AG04450 (cell line): ENCODE measurements at regions not wholly inside any gene's neighbourhood (a gene's known extent, or its start where the extent isn't known, plus 50 kb on each side); places are given as distances from the start of the nearest gene placed in this dataset.
A peak's percentile ranks its signal among the peaks of the same experiment; 100 is the strongest.

Experiments
- CTCF ChIA-PET: fragments of 300-600, 350-600 bp; formaldehyde crosslinking; extraction: SDS; loops from one replicate; lab custom pipeline; 2022; ENCODE audit warnings: antibody characterized with exemption, inconsistent platforms; lab: Charles Lee
- POLR2A ChIA-PET: fragments of 350-600 bp; formaldehyde crosslinking; extraction: SDS; loops from one replicate; lab custom pipeline; 2021; ENCODE audit warnings: antibody characterized with exemption, inconsistent platforms; lab: Yijun Ruan, JAX
- DNase-seq: peaks from one replicate; pipeline ENCODE4 v3.0.0-alpha.2; 2011; ENCODE audit warnings: low read depth, low spot score
- H3K27ac ChIP-seq: one replicate; pipeline ENCODE4 v1.5.1; 2012; ENCODE audit warnings: low read depth, low read length, control low read depth
- H3K27me3 ChIP-seq: one replicate; pipeline ENCODE4 v1.6.0; 2012; ENCODE audit warnings: low read length; ENCODE audit not compliant: control insufficient read depth, insufficient read depth
- H3K4me3 ChIP-seq: 2 replicates; pipeline ENCODE4 v1.5.1; 2011; ENCODE audit warnings: mild to moderate bottlenecking, low read depth, low read length, control low read depth
- H3K9me3 ChIP-seq: 2 replicates; pipeline ENCODE4 v1.5.1; 2012; ENCODE audit warnings: low read length; ENCODE audit not compliant: control insufficient read depth, insufficient read depth
- TF ChIP-seq, protein P1 (sequence below): IDR thresholded peaks from 2 replicates; pipeline ENCODE4 v1.5.1; 2011; ENCODE audit warnings: low read depth, low read length, control low read depth, inconsistent platforms

DNA sequence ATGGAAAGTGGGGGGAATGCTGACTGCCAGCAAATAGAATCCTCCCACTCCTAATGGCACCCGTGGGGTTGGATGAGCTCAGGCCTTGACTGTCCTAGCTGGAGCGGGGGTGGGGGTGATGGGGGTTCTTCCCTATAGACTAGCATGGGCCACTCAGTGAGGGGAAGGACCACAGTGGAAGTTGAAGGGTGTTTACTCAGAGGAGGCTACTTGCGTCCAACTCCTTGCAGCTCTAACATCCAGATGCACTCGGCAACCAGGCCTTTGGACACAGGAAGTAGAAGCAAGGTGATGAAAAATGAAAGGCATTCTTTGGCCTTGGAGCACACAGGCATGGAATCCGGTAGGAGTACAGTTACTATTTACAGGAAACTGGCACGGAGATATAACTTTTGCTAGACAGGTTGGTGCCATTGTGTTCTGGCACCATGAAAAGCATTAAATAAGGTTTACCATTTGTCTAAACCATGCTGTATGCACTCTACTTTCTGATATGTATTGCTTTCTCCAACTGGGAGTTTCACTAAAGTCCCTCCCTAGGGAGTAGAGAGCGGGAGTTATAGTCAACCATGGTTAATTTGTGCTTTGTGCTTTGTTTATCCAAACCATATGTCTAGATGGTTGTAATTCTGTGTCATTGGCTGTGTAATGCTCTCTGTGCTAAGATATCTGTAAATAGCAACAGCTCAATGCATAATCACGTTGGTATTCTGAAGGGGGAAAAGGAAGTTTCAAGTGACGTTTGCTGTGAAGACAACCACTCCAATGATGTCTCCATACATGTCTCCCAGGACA, 125.3 kb downstream of the TSHZ3 start:
- POLR2A ChIA-PET = interaction anchor here (0.6 to 2.2 kb wide), 8 partner anchors 10 to 155 kb away, joined by 3 to 15 read pairs (median 4); no protein-coding TSS in a partner anchor
- DNase-seq = peak; percentile 90
- TF ChIP-seq, protein P1, sequence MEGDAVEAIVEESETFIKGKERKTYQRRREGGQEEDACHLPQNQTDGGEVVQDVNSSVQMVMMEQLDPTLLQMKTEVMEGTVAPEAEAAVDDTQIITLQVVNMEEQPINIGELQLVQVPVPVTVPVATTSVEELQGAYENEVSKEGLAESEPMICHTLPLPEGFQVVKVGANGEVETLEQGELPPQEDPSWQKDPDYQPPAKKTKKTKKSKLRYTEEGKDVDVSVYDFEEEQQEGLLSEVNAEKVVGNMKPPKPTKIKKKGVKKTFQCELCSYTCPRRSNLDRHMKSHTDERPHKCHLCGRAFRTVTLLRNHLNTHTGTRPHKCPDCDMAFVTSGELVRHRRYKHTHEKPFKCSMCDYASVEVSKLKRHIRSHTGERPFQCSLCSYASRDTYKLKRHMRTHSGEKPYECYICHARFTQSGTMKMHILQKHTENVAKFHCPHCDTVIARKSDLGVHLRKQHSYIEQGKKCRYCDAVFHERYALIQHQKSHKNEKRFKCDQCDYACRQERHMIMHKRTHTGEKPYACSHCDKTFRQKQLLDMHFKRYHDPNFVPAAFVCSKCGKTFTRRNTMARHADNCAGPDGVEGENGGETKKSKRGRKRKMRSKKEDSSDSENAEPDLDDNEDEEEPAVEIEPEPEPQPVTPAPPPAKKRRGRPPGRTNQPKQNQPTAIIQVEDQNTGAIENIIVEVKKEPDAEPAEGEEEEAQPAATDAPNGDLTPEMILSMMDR = no peak
- Histone ChIP-seq H3K27me3 (no peaks in the 10 kb centered on the region), H3K9me3 (no peaks in the 10 kb centered on the region), H3K4me3 (no peak overlapping the region; the same call in 1 of the 2 replicates), H3K27ac (peak overlapping the region; percentile 96)
- CTCF ChIA-PET = no interaction called here

DNA sequence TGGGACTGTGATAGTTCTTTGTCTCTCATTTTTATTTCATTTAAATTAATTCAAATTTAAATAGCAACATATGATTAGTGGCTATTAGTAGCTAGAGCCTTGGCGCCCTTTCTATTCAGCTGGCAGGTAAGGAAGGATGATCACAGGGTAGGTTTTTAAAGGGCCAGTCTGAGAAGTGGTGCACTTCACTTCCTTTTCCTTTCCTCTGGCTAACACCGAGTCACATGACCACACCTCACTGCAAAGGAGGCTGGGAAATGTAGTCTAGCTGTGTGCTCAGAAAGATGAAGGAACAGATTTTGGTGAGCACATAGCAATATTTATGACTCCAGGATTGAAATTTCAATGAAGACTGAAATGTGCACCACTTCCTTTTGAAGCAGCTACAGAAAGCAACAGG, 128.7 kb downstream of the TSHZ3 start:
- Histone ChIP-seq H3K4me3 (no peak overlapping the region), H3K27me3 (no peaks in the 10 kb centered on the region), H3K27ac (no peak overlapping the region), H3K9me3 (no peaks in the 10 kb centered on the region)
- no peak for DNase-seq
- POLR2A ChIA-PET = no interaction called here
- TF ChIP-seq, protein P1 = no peak
- CTCF ChIA-PET = no interaction called here

DNA sequence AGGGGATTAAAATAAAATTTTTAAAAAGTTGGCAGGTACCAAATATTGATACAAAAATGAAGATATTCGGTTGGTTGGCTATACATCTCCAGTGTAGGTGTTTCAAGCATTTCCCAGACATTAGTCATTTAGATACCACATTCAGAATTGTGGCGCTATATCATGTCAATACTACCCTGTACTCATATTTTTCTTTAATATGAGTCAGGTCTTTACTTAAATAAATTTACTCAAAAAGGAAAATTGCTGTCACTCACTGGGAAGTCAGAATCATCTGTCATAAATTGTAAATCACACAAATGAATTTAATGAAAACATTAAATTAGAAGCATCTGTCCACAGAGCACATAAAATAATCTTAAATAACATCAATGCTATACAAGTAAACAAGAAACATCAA, 134.2 kb downstream of the TSHZ3 start:
- no peak for DNase-seq
- Histone ChIP-seq H3K4me3 (no peak overlapping the region), H3K27ac (no peak overlapping the region), H3K9me3 (no peaks in the 10 kb centered on the region), H3K27me3 (no peaks in the 10 kb centered on the region)
- CTCF ChIA-PET = no interaction called here
- TF ChIP-seq, protein P1 = no peak
- POLR2A ChIA-PET = interaction anchor here (0.7 to 2.2 kb wide), 2 partner anchors 9 to 123 kb away, joined by 3 to 15 read pairs; no protein-coding TSS in a partner anchor

DNA sequence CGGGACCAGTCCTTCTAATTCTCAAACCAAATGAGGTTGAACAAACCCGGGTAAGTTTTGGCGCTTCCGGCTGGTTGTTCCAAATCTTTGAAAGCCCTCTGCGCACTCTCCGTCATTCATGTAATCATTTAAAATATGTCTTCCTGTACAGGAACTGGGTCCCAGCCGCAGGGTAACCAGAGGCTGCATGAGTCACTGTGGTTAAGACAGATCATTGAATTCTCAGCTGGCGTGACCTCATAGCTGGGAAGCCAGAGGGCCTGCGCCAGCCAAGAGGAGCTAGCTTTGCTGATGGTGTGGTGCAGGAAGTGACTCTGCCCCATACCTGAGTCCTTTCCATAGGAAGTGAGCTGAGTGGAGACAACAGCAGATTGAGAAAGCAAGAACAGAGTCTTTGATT, 135.2 kb downstream of the TSHZ3 start:
- TF ChIP-seq, protein P1 = no peak
- ChIA-PET CTCF (interaction anchor here (0.7 to 1.1 kb wide), 2 partner anchors 12 to 160 kb away, joined by 3 to 9 read pairs; no protein-coding TSS in a partner anchor), POLR2A (interaction anchor here (1.1 to 2.2 kb wide), 2 partner anchors 10 to 87 kb away, joined by 5 to 15 read pairs; no protein-coding TSS in a partner anchor)
- DNase-seq = peak; percentile 98
- no peak overlapping the region for H3K4me3 ChIP-seq
- H3K27ac ChIP-seq = peak overlapping the region; percentile 95
- H3K9me3 ChIP-seq = no peaks in the 10 kb centered on the region
- H3K27me3 ChIP-seq = no peaks in the 10 kb centered on the region

DNA sequence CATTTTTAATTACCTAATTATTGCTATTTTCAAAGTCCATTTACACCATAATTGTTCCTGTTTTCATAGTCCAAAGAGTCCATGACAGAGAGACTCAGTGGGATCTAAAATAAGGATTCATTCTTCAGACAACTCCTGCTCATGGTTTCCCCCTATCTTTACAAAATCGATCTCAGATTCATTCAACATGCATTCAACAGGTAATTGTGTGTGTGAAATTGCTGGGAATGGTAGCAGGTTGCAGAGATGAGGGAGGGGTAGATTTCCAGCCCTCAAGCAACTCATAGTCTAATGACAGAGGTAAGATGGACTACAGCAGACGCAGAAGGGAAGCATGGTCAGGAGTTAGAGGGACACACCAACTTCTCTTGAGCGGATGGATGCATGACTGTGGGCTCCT, 138.1 kb downstream of the TSHZ3 start:
- ChIA-PET POLR2A (no interaction called here), CTCF (no interaction called here)
- DNase-seq = no peak
- Histone ChIP-seq H3K4me3 (no peak overlapping the region), H3K27me3 (no peaks in the 10 kb centered on the region), H3K27ac (no peak overlapping the region), H3K9me3 (no peaks in the 10 kb centered on the region)
- TF ChIP-seq, protein P1 = no peak
